ENCODE measurements at regions not wholly inside any gene's neighbourhood (a gene's known extent, or its start where the extent isn't known, plus 50 kb on each side); places are given as distances from the start of the nearest gene placed in this dataset.

- intact Hi-C loops (cut with DNase I) = no loop called here
- no peak for DNase-seq (ENCODE audit: low spot score)
These were observed 139.8 kb downstream of the DACT1 start for GRCh38 chr14:58777541-58777979.

GRCh38 chr14:58778202-58778601, 140.4 kb downstream of the DACT1 start:
- no peak for DNase-seq (ENCODE audit: low spot score)

GRCh38 chr14:58779376-58779775, 141.6 kb downstream of the DACT1 start:
- intact Hi-C loops (cut with DNase I) = no loop called here
- no peak for DNase-seq (ENCODE audit: low spot score)

More at GRCh38 chr14:58778202-58778601, 140.4 kb downstream of the DACT1 start:
- intact Hi-C loops (cut with DNase I) = no loop called here

GRCh38 chr14:58780185-58780584, 142.4 kb downstream of the DACT1 start:
- no peak for DNase-seq (ENCODE audit: low spot score)
- intact Hi-C loops (cut with DNase I) = no loop called here

GRCh38 chr14:58780605-58781004, 142.8 kb downstream of the DACT1 start:
- intact Hi-C loops (cut with DNase I) = no loop called here
- DNase-seq (ENCODE audit: low spot score) = no peak

GRCh38 chr14:58782011-58782410, 144.2 kb downstream of the DACT1 start:
- intact Hi-C loops (cut with DNase I) = no loop called here

GRCh38 chr14:58783792-58784511, 146.2 kb downstream of the DACT1 start:
- intact Hi-C loops (cut with DNase I) = no loop called here
- no peak for DNase-seq (ENCODE audit: low spot score)

More at GRCh38 chr14:58782011-58782410, 144.2 kb downstream of the DACT1 start:
- DNase-seq (ENCODE audit: low spot score) = no peak

- no peak for DNase-seq (ENCODE audit: low spot score)
- intact Hi-C loops (cut with DNase I) = no loop called here
These were observed 147.2 kb downstream of the DACT1 start for GRCh38 chr14:58784931-58785330.

GRCh38 chr14:58785701-58786100, 147.9 kb downstream of the DACT1 start:
- intact Hi-C loops (cut with DNase I) = no loop called here
- no peak for DNase-seq (ENCODE audit: low spot score)

- DNase-seq (ENCODE audit: low spot score) = no peak
- intact Hi-C loops (cut with DNase I) = no loop called here
These were observed 149.8 kb downstream of the DACT1 start for GRCh38 chr14:58787592-58787991.

GRCh38 chr14:58788655-58789503, 151.1 kb downstream of the DACT1 start:
- no peak for DNase-seq (ENCODE audit: low spot score)
- intact Hi-C loops (cut with DNase I) = no loop called here

GRCh38 chr14:58789736-58790135, 152.0 kb downstream of the DACT1 start:
- intact Hi-C loops (cut with DNase I) = no loop called here
- DNase-seq (ENCODE audit: low spot score) = no peak

- intact Hi-C loops (cut with DNase I) = no loop called here
These were observed 154.7 kb downstream of the DACT1 start for GRCh38 chr14:58792416-58792815.

GRCh38 chr14:58793131-58793740, 155.5 kb downstream of the DACT1 start:
- no peak for DNase-seq (ENCODE audit: low spot score)
- intact Hi-C loops (cut with DNase I) = no loop called here

More at GRCh38 chr14:58792416-58792815, 154.7 kb downstream of the DACT1 start:
- DNase-seq (ENCODE audit: low spot score) = no peak

- DNase-seq (ENCODE audit: low spot score) = no peak
- intact Hi-C loops (cut with DNase I) = no loop called here
These were observed 157.4 kb downstream of the DACT1 start for GRCh38 chr14:58794993-58795762.

GRCh38 chr14:58796242-58797009, 158.7 kb downstream of the DACT1 start:
- intact Hi-C loops (cut with DNase I) = no loop called here
- DNase-seq (ENCODE audit: low spot score) = no peak

- intact Hi-C loops (cut with DNase I) = no loop called here
- DNase-seq (ENCODE audit: low spot score) = no peak
These were observed 159.3 kb downstream of the DACT1 start for GRCh38 chr14:58797010-58797429.

GRCh38 chr14:58798173-58798572, 160.4 kb downstream of the DACT1 start:
- intact Hi-C loops (cut with DNase I) = no loop called here
- no peak for DNase-seq (ENCODE audit: low spot score)

- no peak for DNase-seq (ENCODE audit: low spot score)
- intact Hi-C loops (cut with DNase I) = no loop called here
These were observed 163.3 kb downstream of the DACT1 start for GRCh38 chr14:58801086-58801485.

Measured in cardiac septum (tissue), 1 donor.